Suprapubic skin (tissue), 3 donors: ENCODE measurements at regions not wholly inside any gene's neighbourhood (a gene's known extent, or its start where the extent isn't known, plus 50 kb on each side); places are given as distances from the start of the nearest gene placed in this dataset.

ENCODE experiments used
- POLR2A ChIP-seq, 2 donors: fragments of 450-650 bp; IDR thresholded peaks; one replicate each; pipeline ENCODE4 v1.6.1; 2017; ENCODE audit warnings: antibody characterized with exemption in 2 of 2, mild to moderate bottlenecking in 2 of 2, moderate library complexity in 2 of 2
- TF ChIP-seq, protein P1 (sequence below), 2 donors: fragments of 200-600 bp in 1 of 2; fragments of 450-650 bp in 1 of 2; sonication (generic) in 1 of 2; IDR thresholded peaks; one replicate each; pipeline ENCODE4 v1.5.1; 2016 to 2019; ENCODE audit warnings: antibody characterized with exemption in 2 of 2, mild to moderate bottlenecking in 1 of 2, moderate library complexity in 1 of 2

DNA sequence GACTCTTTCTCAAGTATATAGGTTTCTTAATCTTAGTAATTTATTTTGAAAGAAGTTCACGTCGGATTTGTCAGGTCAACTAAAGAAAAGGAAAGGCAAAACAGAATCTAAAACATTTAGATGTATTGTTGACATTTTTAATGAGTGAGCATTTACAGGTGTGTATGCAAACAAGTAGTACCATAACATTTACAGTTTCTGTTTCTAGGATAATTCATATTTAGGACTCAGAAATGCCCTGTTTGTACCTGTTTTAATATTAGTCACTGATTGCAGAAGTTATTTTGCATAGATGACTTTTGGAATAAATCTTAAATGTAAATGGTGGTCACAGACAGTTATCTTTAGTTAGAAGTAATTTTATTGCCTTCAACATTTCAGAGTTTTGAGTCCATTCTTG, 151.3 kb upstream of the NUDT6 start:
- TF ChIP-seq POLR2A (IDR thresholded peaks at IDR 0.05), result no peak
- TF ChIP-seq, protein P1, sequence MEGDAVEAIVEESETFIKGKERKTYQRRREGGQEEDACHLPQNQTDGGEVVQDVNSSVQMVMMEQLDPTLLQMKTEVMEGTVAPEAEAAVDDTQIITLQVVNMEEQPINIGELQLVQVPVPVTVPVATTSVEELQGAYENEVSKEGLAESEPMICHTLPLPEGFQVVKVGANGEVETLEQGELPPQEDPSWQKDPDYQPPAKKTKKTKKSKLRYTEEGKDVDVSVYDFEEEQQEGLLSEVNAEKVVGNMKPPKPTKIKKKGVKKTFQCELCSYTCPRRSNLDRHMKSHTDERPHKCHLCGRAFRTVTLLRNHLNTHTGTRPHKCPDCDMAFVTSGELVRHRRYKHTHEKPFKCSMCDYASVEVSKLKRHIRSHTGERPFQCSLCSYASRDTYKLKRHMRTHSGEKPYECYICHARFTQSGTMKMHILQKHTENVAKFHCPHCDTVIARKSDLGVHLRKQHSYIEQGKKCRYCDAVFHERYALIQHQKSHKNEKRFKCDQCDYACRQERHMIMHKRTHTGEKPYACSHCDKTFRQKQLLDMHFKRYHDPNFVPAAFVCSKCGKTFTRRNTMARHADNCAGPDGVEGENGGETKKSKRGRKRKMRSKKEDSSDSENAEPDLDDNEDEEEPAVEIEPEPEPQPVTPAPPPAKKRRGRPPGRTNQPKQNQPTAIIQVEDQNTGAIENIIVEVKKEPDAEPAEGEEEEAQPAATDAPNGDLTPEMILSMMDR (IDR thresholded peaks at IDR 0.05), result no peak
